Epithelial cell of proximal tubule (primary cell): ENCODE measurements at regions not wholly inside any gene's neighbourhood (a gene's known extent, or its start where the extent isn't known, plus 50 kb on each side); places are given as distances from the start of the nearest gene placed in this dataset.

Source experiments
- DNase-seq: peaks from one replicate; pipeline ENCODE4 v3.0.0-alpha.2; 2011; ENCODE audit warnings: low read depth
- H3K4me3 ChIP-seq: 2 replicates; pipeline ENCODE4 v1.5.1; 2011; ENCODE audit warnings: low read depth, mild to moderate bottlenecking, low read length
- CTCF ChIP-seq: conservative IDR thresholded peaks from 2 replicates; pipeline ENCODE4 v1.5.1; 2012; ENCODE audit warnings: low read depth, mild to moderate bottlenecking, low read length

- TF ChIP-seq CTCF = no peak
Measured at GRCh38 chr20:57952136-57952535, 242.3 kb upstream of the PMEPA1 start.

GRCh38 chr20:57951549-57951948 lies 241.7 kb upstream of the PMEPA1 start:
- no peak for TF ChIP-seq CTCF
- no peak for DNase-seq
- H3K4me3 ChIP-seq = no peak overlapping the region

More at GRCh38 chr20:57952136-57952535, 242.3 kb upstream of the PMEPA1 start:
- H3K4me3 ChIP-seq = no peak overlapping the region
- DNase-seq = no peak

- H3K4me3 ChIP-seq = no peak overlapping the region
- TF ChIP-seq CTCF = no peak
- no peak for DNase-seq
Measured at GRCh38 chr20:57950764-57951485, 241.1 kb upstream of the PMEPA1 start.

- DNase-seq = no peak
Measured at GRCh38 chr20:57948180-57948955, 238.6 kb upstream of the PMEPA1 start.

GRCh38 chr20:57947421-57948179 lies 237.8 kb upstream of the PMEPA1 start:
- no peak for TF ChIP-seq CTCF
- no peak overlapping the region for H3K4me3 ChIP-seq
- DNase-seq = no peak

More at GRCh38 chr20:57948180-57948955, 238.6 kb upstream of the PMEPA1 start:
- no peak overlapping the region for H3K4me3 ChIP-seq
- no peak for TF ChIP-seq CTCF

GRCh38 chr20:57946559-57947315 lies 236.9 kb upstream of the PMEPA1 start:
- TF ChIP-seq CTCF = no peak
- DNase-seq = no peak
- no peak overlapping the region for H3K4me3 ChIP-seq
